ENCODE measurements at regions not wholly inside any gene's neighbourhood (a gene's known extent, or its start where the extent isn't known, plus 50 kb on each side); places are given as distances from the start of the nearest gene placed in this dataset.

DNA sequence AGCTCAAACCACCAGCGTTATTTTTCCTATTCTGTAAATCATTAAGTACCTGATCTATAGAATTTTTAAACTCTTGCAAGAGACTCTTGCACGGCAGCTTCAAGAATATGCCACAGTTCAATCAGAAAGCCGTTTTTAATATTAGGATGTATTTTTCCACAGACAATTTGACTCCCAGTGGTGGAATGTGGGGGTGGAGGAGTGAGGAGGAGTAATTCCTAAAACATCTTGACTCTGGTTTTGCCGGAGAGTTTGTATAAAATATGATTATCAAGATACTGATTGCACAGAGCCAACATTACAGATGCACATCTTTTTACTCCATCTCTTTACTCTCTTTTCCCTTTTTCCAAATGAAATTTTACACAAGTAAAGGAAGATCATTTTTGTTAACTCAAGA is 288.3 kb downstream of the ENC1 start:
- Histone ChIP-seq H3K4me3 (ENCODE audit: low read depth, low read length) (no peak overlapping the region), H3K9me3 (ENCODE audit: control insufficient read depth, insufficient read depth, low read length) (peaks cover 3% of the 10 kb centered on the region; the same call in 1 of the 2 replicates), H3K27ac (ENCODE audit: low read depth, low read length) (no peak overlapping the region), H3K27me3 (ENCODE audit: control insufficient read depth, insufficient read depth, low read length) (no peaks in the 10 kb centered on the region)
- ChIA-PET CTCF (no interaction called here), POLR2A (no interaction called here)
- DNase-seq (ENCODE audit: low read depth, low spot score) = no peak
- TF ChIP-seq, protein P1, sequence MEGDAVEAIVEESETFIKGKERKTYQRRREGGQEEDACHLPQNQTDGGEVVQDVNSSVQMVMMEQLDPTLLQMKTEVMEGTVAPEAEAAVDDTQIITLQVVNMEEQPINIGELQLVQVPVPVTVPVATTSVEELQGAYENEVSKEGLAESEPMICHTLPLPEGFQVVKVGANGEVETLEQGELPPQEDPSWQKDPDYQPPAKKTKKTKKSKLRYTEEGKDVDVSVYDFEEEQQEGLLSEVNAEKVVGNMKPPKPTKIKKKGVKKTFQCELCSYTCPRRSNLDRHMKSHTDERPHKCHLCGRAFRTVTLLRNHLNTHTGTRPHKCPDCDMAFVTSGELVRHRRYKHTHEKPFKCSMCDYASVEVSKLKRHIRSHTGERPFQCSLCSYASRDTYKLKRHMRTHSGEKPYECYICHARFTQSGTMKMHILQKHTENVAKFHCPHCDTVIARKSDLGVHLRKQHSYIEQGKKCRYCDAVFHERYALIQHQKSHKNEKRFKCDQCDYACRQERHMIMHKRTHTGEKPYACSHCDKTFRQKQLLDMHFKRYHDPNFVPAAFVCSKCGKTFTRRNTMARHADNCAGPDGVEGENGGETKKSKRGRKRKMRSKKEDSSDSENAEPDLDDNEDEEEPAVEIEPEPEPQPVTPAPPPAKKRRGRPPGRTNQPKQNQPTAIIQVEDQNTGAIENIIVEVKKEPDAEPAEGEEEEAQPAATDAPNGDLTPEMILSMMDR (IDR thresholded peaks at IDR 0.05; ENCODE audit: low read depth, low read length) = no peak

DNA sequence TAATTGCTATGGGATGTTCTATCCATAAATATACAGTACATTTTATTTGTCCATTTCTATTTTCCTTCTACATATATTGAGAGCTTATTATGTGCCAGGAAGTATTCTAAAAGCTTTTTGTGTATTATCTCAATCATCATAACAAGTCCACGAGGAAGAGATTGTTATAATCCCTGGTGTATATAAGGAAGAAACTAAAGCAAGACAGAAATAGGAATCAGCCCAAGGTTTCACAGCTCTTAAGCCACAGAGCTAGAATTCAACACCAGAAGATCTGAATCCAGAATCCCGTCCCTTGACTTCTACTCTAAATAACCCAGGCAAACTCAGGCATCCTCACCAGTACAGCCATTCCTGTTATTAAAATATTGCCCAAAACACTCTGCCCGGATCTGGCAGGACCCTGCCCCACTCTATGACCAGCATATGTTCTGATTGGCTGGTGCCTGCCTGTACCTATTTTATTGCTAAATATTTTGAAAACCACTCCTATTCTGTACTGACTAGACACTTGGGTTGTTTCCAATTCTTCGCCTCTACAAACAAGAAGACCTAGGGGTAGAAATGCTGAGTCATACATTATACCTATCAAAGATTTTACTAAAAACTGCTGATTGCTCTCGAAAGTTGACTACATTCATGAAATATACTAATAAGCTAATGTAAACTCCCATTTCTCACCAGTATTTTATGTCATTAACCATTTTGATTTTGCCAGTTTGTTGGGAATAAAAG is 297.4 kb downstream of the ENC1 start:
- Histone ChIP-seq H3K4me3 (ENCODE audit: low read depth, low read length) (no peak overlapping the region), H3K27me3 (ENCODE audit: control insufficient read depth, insufficient read depth, low read length) (no peaks in the 10 kb centered on the region), H3K9me3 (ENCODE audit: control insufficient read depth, insufficient read depth, low read length) (no peaks in the 10 kb centered on the region), H3K27ac (ENCODE audit: low read depth, low read length) (no peak overlapping the region)
- no peak for DNase-seq (ENCODE audit: low read depth, low spot score)
- CTCF ChIA-PET = interaction anchor here (1.0 kb wide), 1 partner anchor 297 kb away, joined by 3 read pairs; the partner anchor contains the start of gene ENC1
- TF ChIP-seq, protein P1 (IDR thresholded peaks at IDR 0.05; ENCODE audit: low read depth, low read length) = no peak
- POLR2A ChIA-PET = no interaction called here

DNA sequence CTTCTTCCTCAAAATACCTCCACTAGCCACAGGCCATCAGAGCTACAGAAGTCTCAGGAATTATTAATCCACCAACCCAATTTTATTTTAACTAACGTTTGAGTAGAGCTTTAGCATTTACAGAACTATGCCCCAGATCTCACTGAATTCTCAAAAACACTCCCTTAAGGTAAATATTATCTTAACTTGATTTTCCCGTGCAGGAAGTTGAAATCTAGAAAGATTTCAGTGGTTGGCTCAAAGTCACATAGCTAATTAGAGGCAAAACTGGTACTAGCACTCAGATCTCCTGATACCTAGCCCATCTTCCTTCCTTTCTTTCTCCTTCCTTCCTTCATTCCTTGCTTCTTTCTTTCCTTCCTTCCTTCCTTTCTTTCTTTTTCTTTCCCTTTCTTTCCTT is 298.3 kb downstream of the ENC1 start:
- no peak overlapping the region for H3K27ac ChIP-seq (ENCODE audit: low read depth, low read length)
- no peaks in the 10 kb centered on the region for H3K9me3 ChIP-seq (ENCODE audit: control insufficient read depth, insufficient read depth, low read length)
- H3K27me3 ChIP-seq (ENCODE audit: control insufficient read depth, insufficient read depth, low read length) = no peaks in the 10 kb centered on the region
- no peak for DNase-seq (ENCODE audit: low read depth, low spot score)
- ChIA-PET CTCF (no interaction called here), POLR2A (no interaction called here)
- no peak overlapping the region for H3K4me3 ChIP-seq (ENCODE audit: low read depth, low read length)
- TF ChIP-seq, protein P1 (IDR thresholded peaks at IDR 0.05; ENCODE audit: low read depth, low read length) = no peak

DNA sequence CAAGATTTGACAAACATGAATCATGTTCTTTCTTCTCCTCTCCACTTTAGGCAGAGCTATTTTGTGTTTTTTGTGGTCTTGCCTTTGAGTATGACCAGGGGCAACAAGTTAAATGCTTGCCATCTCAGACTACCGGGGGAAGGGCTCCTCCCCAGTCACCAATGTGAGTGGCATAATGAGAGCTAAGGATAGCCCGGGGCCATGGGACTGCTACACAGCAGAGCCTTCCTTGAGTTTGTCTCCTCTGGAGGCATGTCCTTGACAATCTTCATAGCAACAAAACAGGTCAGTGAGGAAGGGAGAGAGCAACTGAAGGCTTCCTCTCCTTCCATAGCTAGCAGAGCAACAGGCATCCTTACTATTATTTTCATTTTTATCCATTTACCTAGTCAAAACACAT is 299.3 kb downstream of the ENC1 start:
- H3K4me3 ChIP-seq (ENCODE audit: low read depth, low read length) = no peak overlapping the region
- no peaks in the 10 kb centered on the region for H3K9me3 ChIP-seq (ENCODE audit: control insufficient read depth, insufficient read depth, low read length)
- no peak overlapping the region for H3K27ac ChIP-seq (ENCODE audit: low read depth, low read length)
- CTCF ChIA-PET = interaction anchor here (0.9 kb wide), 1 partner anchor 77 kb away, joined by 3 read pairs; no protein-coding TSS in a partner anchor
- no peak for DNase-seq (ENCODE audit: low read depth, low spot score)
- TF ChIP-seq, protein P1 (IDR thresholded peaks at IDR 0.05; ENCODE audit: low read depth, low read length) = no peak
- POLR2A ChIA-PET = no interaction called here
- no peaks in the 10 kb centered on the region for H3K27me3 ChIP-seq (ENCODE audit: control insufficient read depth, insufficient read depth, low read length)

DNA sequence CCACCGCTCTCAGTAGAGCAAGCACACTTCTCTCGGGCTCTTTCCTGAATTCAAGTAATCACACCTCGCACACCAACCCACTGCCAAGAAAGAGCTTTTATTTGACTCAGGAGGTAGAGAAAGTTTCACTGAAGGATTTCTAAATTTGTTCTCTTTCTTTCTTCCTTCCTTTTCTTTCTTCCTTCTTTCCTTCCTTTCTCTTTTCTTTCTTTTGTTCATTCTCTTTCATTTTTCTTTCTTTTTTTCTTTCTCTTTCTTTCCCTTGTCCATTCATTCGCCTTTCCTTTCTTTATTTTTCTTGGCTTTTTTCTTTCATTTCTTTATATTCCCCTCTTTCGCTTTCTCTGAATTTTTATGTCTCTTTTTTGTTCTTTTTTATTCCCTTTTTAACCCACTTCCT is 300.1 kb downstream of the ENC1 start:
- ChIA-PET CTCF (no interaction called here), POLR2A (no interaction called here)
- no peak for DNase-seq (ENCODE audit: low read depth, low spot score)
- TF ChIP-seq, protein P1 (IDR thresholded peaks at IDR 0.05; ENCODE audit: low read depth, low read length) = no peak
- Histone ChIP-seq H3K9me3 (ENCODE audit: control insufficient read depth, insufficient read depth, low read length) (no peaks in the 10 kb centered on the region), H3K27ac (ENCODE audit: low read depth, low read length) (no peak overlapping the region), H3K27me3 (ENCODE audit: control insufficient read depth, insufficient read depth, low read length) (no peaks in the 10 kb centered on the region), H3K4me3 (ENCODE audit: low read depth, low read length) (no peak overlapping the region)
